Endothelial cell of umbilical vein (primary cell): ENCODE measurements at regions not wholly inside any gene's neighbourhood (a gene's known extent, or its start where the extent isn't known, plus 50 kb on each side); places are given as distances from the start of the nearest gene placed in this dataset.

ENCODE experiments used
- BruUV-seq: library from RNA; stranded (reverse); fragments of 400-500 nt; replicated peaks from 2 replicates; lab custom pipeline; 2021; lab: Mats Ljungman, UMichigan
- CTCF ChIA-PET: fragments of 300-600, 350-600 bp; sonication (Branson Sonifier 250); formaldehyde crosslinking; loops from one replicate; lab custom pipeline; 2021; ENCODE audit warnings: antibody characterized with exemption, inconsistent platforms; lab: Charles Lee
- POLR2A ChIA-PET: fragments of 300-600, 350-600 bp; sonication (Branson Sonifier 250); formaldehyde crosslinking; loops from one replicate; lab custom pipeline; 2021; ENCODE audit warnings: antibody characterized with exemption, inconsistent platforms; lab: Charles Lee
- DNase-seq: peaks from one replicate; pipeline ENCODE4 v3.0.0-alpha.2; 2011; ENCODE audit warnings: low read depth, low spot score
- FAIRE-seq: peaks from 2 replicates; lab custom pipeline; 2011; peaks lifted over from hg19 to GRCh38; lab: Jason Lieb, UNC
- H2AFZ ChIP-seq: 2 replicates; pipeline ENCODE4 v1.6.0; 2012; ENCODE audit warnings: low read depth, low read length, control low read depth, inconsistent platforms
- H3K27ac ChIP-seq: 2 replicates; pipeline ENCODE4 v1.5.1; 2011; ENCODE audit warnings: low read depth, mild to moderate bottlenecking, control low read depth, low read length, moderate library complexity; ENCODE audit not compliant: insufficient read depth
- H3K27me3 ChIP-seq, 2 experiments: 2 replicates each; pipeline versions ENCODE4 v1.6.0 to v1.6.1; 2011; ENCODE audit warnings: low read length in 2 of 2, mixed read lengths in 1 of 2; ENCODE audit not compliant: control insufficient read depth in 2 of 2, insufficient read depth in 2 of 2
- H3K36me3 ChIP-seq, 2 experiments: 2 replicates in 1 of 2; 3 replicates in 1 of 2; pipeline ENCODE4 v1.5.1; 2011; ENCODE audit warnings: low read length in 2 of 2, mild to moderate bottlenecking in 1 of 2, moderate library complexity in 1 of 2; ENCODE audit not compliant: control insufficient read depth in 2 of 2, insufficient read depth in 2 of 2; ENCODE audit errors: extremely low read depth in 1 of 2
- H3K4me1 ChIP-seq: 3 replicates; pipeline ENCODE4 v1.5.1; 2011; ENCODE audit warnings: mild to moderate bottlenecking, low read length; ENCODE audit not compliant: control insufficient read depth, insufficient read depth; ENCODE audit errors: extremely low read depth
- H3K4me2 ChIP-seq: 2 replicates; pipeline ENCODE4 v1.6.1; 2011; ENCODE audit warnings: low read length, control low read depth, mixed read lengths; ENCODE audit not compliant: insufficient read depth
- H3K4me3 ChIP-seq, 3 experiments: fragments of 200-600 bp in 1 of 3; sonication (generic), shearing (Covaris generic) in 1 of 3; replicated peaks in 1 of 3; 2 replicates each; pipeline ENCODE4 v1.5.1; 2011 to 2016; ENCODE audit warnings: control low read depth in 3 of 3, low read length in 3 of 3, mild to moderate bottlenecking in 2 of 3, inconsistent platforms in 1 of 3, low read depth in 1 of 3, moderate library complexity in 1 of 3; ENCODE audit not compliant: insufficient read depth in 1 of 3
- H3K79me2 ChIP-seq: 2 replicates; pipeline ENCODE4 v1.6.0; 2012; ENCODE audit warnings: low read length, inconsistent platforms; ENCODE audit not compliant: control insufficient read depth, insufficient read depth
- H3K9ac ChIP-seq: replicated peaks from 2 replicates; pipeline ENCODE3; 2011; ENCODE audit warnings: low read length, control low read depth; ENCODE audit not compliant: insufficient read depth; ENCODE audit errors: extremely low read depth
- H3K9me1 ChIP-seq: replicated peaks from 3 replicates; pipeline ENCODE4 v1.6.0; 2011; ENCODE audit warnings: mild to moderate bottlenecking, low read length; ENCODE audit not compliant: control insufficient read depth, insufficient read depth; ENCODE audit errors: extremely low read depth
- H3K9me3 ChIP-seq: replicated peaks from 2 replicates; pipeline ENCODE4 v1.5.1; 2012; ENCODE audit warnings: low read length, inconsistent platforms; ENCODE audit not compliant: control insufficient read depth, insufficient read depth
- H4K20me1 ChIP-seq: replicated peaks from 2 replicates; pipeline ENCODE3; 2011; ENCODE audit warnings: mild to moderate bottlenecking, low read length; ENCODE audit not compliant: control insufficient read depth, insufficient read depth; ENCODE audit errors: extremely low read depth
- EZH2 ChIP-seq: IDR thresholded peaks from 2 replicates; pipeline ENCODE4 v1.6.1; 2012; ENCODE audit warnings: borderline replicate concordance, low read depth, mild to moderate bottlenecking, moderate library complexity, low read length, inconsistent platforms; ENCODE audit not compliant: severe bottlenecking
- FOS ChIP-seq: IDR thresholded peaks from 2 replicates; pipeline ENCODE4 v1.6.1; 2011; ENCODE audit warnings: mild to moderate bottlenecking, low read length, moderate library complexity, borderline replicate concordance; ENCODE audit not compliant: insufficient read depth
- GATA2 ChIP-seq: IDR thresholded peaks from 2 replicates; pipeline ENCODE4 v1.7.0; 2011; ENCODE audit warnings: low read depth, mild to moderate bottlenecking, moderate library complexity, mixed read lengths, low read length; ENCODE audit not compliant: insufficient read length, insufficient read depth
- JUN ChIP-seq: IDR thresholded peaks from 2 replicates; pipeline ENCODE4 v1.6.1; 2011; ENCODE audit warnings: borderline replicate concordance, low read depth; ENCODE audit not compliant: insufficient read length, insufficient read depth
- MYC ChIP-seq: IDR thresholded peaks from one replicate; pipeline ENCODE4 v1.6.1; 2011; ENCODE audit warnings: mild to moderate bottlenecking, low read depth, low read length
- POLR2A ChIP-seq: IDR thresholded peaks from 2 replicates; pipeline ENCODE4 v1.6.1; 2012; ENCODE audit warnings: low read depth, mild to moderate bottlenecking, control low read depth, low read length
- POLR2AphosphoS5 ChIP-seq: IDR thresholded peaks from 2 replicates; pipeline ENCODE4 v1.6.1; 2012; ENCODE audit warnings: low read depth, mild to moderate bottlenecking, control low read depth, low read length, moderate library complexity; ENCODE audit not compliant: insufficient read depth
- dilution Hi-C: fragments of 300-500 bp; cut with MboI; formaldehyde crosslinking; loops from one replicate; pipeline ENCODE4 v1.15.0; 2019; ENCODE audit warnings: low sequenced_read_pairs; ENCODE audit not compliant: extremely low pct_ligation_motif_present
- intact Hi-C: fragments of 100-400 bp; cut with micrococcal nuclease; formaldehyde crosslinking; loops from one replicate; pipeline ENCODE4 v1.10.0; 2022
- TF ChIP-seq, protein P1 (sequence below), 2 donors: IDR thresholded peaks; 1 replicate in 1 of 2; 2 replicates in 1 of 2; pipeline ENCODE4 v1.5.1; 2011; ENCODE audit warnings: low read length in 2 of 2, mild to moderate bottlenecking in 2 of 2, moderate library complexity in 2 of 2, control low read depth in 1 of 2, inconsistent platforms in 1 of 2, low read depth in 1 of 2; ENCODE audit not compliant: insufficient read depth in 1 of 2; ENCODE audit errors: extremely low read depth in 1 of 2
- TF ChIP-seq, protein P2 (sequence below): IDR thresholded peaks from 2 replicates; pipeline ENCODE4 v1.6.1; 2011; ENCODE audit not compliant: insufficient read depth, insufficient read length

DNA sequence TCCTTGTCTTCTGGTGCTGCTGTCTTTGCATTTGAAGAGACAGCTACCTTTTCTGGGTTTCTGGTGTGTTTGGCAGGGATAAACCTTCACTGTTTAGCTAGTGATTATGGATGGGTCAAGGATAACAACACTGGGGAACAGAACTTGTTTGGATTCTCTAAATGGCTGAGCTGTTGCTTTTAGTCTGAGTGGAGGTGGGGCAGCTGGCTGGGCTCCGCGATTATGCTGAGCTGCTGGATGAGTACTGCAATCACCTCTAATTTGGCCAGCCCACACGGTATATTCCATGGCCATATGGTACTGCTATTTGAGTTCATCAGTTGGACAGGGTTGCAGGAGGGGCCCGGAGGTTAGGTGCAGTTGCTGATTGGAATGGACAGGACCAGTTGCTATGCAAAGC, 361.6 kb upstream of the TFPI start:
- TF ChIP-seq MYC (no peak), GATA2 (no peak), EZH2 (no peak), FOS (no peak), POLR2A (no peak), JUN (no peak), POLR2AphosphoS5 (no peak)
- TF ChIP-seq, protein P1, sequence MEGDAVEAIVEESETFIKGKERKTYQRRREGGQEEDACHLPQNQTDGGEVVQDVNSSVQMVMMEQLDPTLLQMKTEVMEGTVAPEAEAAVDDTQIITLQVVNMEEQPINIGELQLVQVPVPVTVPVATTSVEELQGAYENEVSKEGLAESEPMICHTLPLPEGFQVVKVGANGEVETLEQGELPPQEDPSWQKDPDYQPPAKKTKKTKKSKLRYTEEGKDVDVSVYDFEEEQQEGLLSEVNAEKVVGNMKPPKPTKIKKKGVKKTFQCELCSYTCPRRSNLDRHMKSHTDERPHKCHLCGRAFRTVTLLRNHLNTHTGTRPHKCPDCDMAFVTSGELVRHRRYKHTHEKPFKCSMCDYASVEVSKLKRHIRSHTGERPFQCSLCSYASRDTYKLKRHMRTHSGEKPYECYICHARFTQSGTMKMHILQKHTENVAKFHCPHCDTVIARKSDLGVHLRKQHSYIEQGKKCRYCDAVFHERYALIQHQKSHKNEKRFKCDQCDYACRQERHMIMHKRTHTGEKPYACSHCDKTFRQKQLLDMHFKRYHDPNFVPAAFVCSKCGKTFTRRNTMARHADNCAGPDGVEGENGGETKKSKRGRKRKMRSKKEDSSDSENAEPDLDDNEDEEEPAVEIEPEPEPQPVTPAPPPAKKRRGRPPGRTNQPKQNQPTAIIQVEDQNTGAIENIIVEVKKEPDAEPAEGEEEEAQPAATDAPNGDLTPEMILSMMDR (IDR thresholded peaks at IDR 0.05; ENCODE audit: extremely low read depth in 1 of 2, insufficient read depth in 1 of 2, low read depth in 1 of 2, low read length in 2 of 2), result no peak
- TF ChIP-seq, protein P2, sequence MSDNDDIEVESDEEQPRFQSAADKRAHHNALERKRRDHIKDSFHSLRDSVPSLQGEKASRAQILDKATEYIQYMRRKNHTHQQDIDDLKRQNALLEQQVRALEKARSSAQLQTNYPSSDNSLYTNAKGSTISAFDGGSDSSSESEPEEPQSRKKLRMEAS, result no peak
- no peak overlapping the region for H3K9ac ChIP-seq
- BruUV-seq, result no TSS peak
- no peaks in the 10 kb centered on the region for H3K79me2 ChIP-seq
- H3K27me3 ChIP-seq, result no peaks in the 10 kb centered on the region
- H2AFZ ChIP-seq, result no peak overlapping the region
- H4K20me1 ChIP-seq, result no peaks in the 10 kb centered on the region
- no peak overlapping the region for H3K27ac ChIP-seq
- DNase-seq (no peak), FAIRE-seq (no peak)
- intact Hi-C loops (no loop called here), dilution Hi-C loops (no loop called here)
- no peaks in the 10 kb centered on the region for H3K9me3 ChIP-seq
- no peaks in the 10 kb centered on the region for H3K9me1 ChIP-seq
- H3K36me3 ChIP-seq, result no peaks in the 10 kb centered on the region
- no peak overlapping the region for H3K4me3 ChIP-seq
- H3K4me2 ChIP-seq, result no peak overlapping the region
- H3K4me1 ChIP-seq, result peaks cover 2% of the 10 kb centered on the region
- CTCF ChIA-PET, result no interaction called here
- POLR2A ChIA-PET, result no interaction called here
